Subcutaneous abdominal adipose tissue (tissue), 5 donors: ENCODE measurements at regions not wholly inside any gene's neighbourhood (a gene's known extent, or its start where the extent isn't known, plus 50 kb on each side); places are given as distances from the start of the nearest gene placed in this dataset.

Experiments
- H3K27ac ChIP-seq: one replicate; pipeline ENCODE4 v1.7.0; 2013; ENCODE audit warnings: low read depth, mild to moderate bottlenecking, inconsistent platforms, low read length, moderate library complexity
- H3K27me3 ChIP-seq, 5 donors: one replicate each; pipeline ENCODE4 v1.7.0; 2013; ENCODE audit warnings: low read length in 5 of 5, inconsistent platforms in 1 of 5; ENCODE audit not compliant: control insufficient read depth in 5 of 5, insufficient read depth in 4 of 5
- H3K36me3 ChIP-seq, 5 donors: one replicate each; pipeline ENCODE4 v1.7.0; 2013; ENCODE audit warnings: low read length in 5 of 5; ENCODE audit not compliant: control insufficient read depth in 5 of 5, insufficient read depth in 5 of 5
- H3K4me1 ChIP-seq, 5 donors: one replicate each; pipeline ENCODE4 v1.7.0; 2013; ENCODE audit warnings: low read length in 5 of 5, mild to moderate bottlenecking in 3 of 5, moderate library complexity in 1 of 5; ENCODE audit not compliant: control insufficient read depth in 5 of 5, insufficient read depth in 5 of 5
- H3K4me3 ChIP-seq, 5 donors: one replicate each; pipeline ENCODE4 v1.7.0; 2013; ENCODE audit warnings: low read length in 5 of 5, low read depth in 1 of 5
- H3K9ac ChIP-seq, 5 donors: one replicate each; pipeline ENCODE4 v1.7.0; 2013; ENCODE audit warnings: low read length in 5 of 5, mild to moderate bottlenecking in 4 of 5, moderate library complexity in 3 of 5
- H3K9me3 ChIP-seq, 5 donors: one replicate each; pipeline ENCODE4 v1.7.0; 2013; ENCODE audit warnings: low read length in 5 of 5; ENCODE audit not compliant: control insufficient read depth in 5 of 5
- donor health status: healthy.
- donor health status: healthy.
- donor health status: healthy.
- donor health status: healthy.
- donor health status: healthy.

GRCh38 chr14:48744202-48744601 lies 842.0 kb downstream of the RPS29 start:
- Histone ChIP-seq H3K4me1 (no peaks in the 10 kb centered on the region), H3K36me3 (no peaks in the 10 kb centered on the region), H3K9ac (no peak overlapping the region), H3K27me3 (no peaks in the 10 kb centered on the region), H3K27ac (no peak overlapping the region), H3K9me3 (peaks cover 0 to 1% (median 0%) of the 10 kb centered on the region in 5 donors), H3K4me3 (no peak overlapping the region)

GRCh38 chr14:48738186-48738925 lies 847.8 kb downstream of the RPS29 start:
- Histone ChIP-seq H3K9ac (no peak overlapping the region), H3K36me3 (no peaks in the 10 kb centered on the region), H3K27me3 (no peaks in the 10 kb centered on the region), H3K4me3 (no peak overlapping the region), H3K4me1 (no peaks in the 10 kb centered on the region), H3K9me3 (peaks cover 0 to 13% (median 3%) of the 10 kb centered on the region in 5 donors), H3K27ac (no peak overlapping the region)

GRCh38 chr14:48735607-48736006 lies 850.6 kb downstream of the RPS29 start:
- peaks cover 0 to 13% (median 3%) of the 10 kb centered on the region in 5 donors for H3K9me3 ChIP-seq
- no peak overlapping the region for H3K27ac ChIP-seq

GRCh38 chr14:48731260-48731659 lies 854.9 kb downstream of the RPS29 start:
- no peaks in the 10 kb centered on the region for H3K4me1 ChIP-seq
- no peak overlapping the region for H3K4me3 ChIP-seq
- H3K9ac ChIP-seq, result no peak overlapping the region
- H3K27ac ChIP-seq, result no peak overlapping the region
- no peaks in the 10 kb centered on the region for H3K36me3 ChIP-seq
- peaks cover 0 to 13% (median 3%) of the 10 kb centered on the region in 5 donors for H3K9me3 ChIP-seq
- no peaks in the 10 kb centered on the region for H3K27me3 ChIP-seq

More at GRCh38 chr14:48735607-48736006, 850.6 kb downstream of the RPS29 start:
- Histone ChIP-seq H3K4me3 (no peak overlapping the region), H3K36me3 (no peaks in the 10 kb centered on the region), H3K4me1 (no peaks in the 10 kb centered on the region), H3K9ac (no peak overlapping the region), H3K27me3 (no peaks in the 10 kb centered on the region)

- H3K36me3 ChIP-seq, result no peaks in the 10 kb centered on the region
- no peaks in the 10 kb centered on the region for H3K4me1 ChIP-seq
- no peak overlapping the region for H3K4me3 ChIP-seq
- no peaks in the 10 kb centered on the region for H3K9me3 ChIP-seq
- no peak overlapping the region for H3K27ac ChIP-seq
- H3K27me3 ChIP-seq, result no peaks in the 10 kb centered on the region
- H3K9ac ChIP-seq, result no peak overlapping the region
Measured at GRCh38 chr14:48726080-48726642, 860.0 kb downstream of the RPS29 start.

GRCh38 chr14:48725051-48725734 lies 861.0 kb downstream of the RPS29 start:
- Histone ChIP-seq H3K27ac (no peak overlapping the region), H3K4me1 (no peaks in the 10 kb centered on the region), H3K36me3 (no peaks in the 10 kb centered on the region), H3K4me3 (no peak overlapping the region), H3K9ac (no peak overlapping the region), H3K27me3 (no peaks in the 10 kb centered on the region), H3K9me3 (no peaks in the 10 kb centered on the region)

GRCh38 chr14:48723841-48724495 lies 862.2 kb downstream of the RPS29 start:
- no peak overlapping the region for H3K4me3 ChIP-seq
- no peaks in the 10 kb centered on the region for H3K9me3 ChIP-seq
- H3K27me3 ChIP-seq, result no peaks in the 10 kb centered on the region
- H3K4me1 ChIP-seq, result no peaks in the 10 kb centered on the region
- no peaks in the 10 kb centered on the region for H3K36me3 ChIP-seq
- no peak overlapping the region for H3K27ac ChIP-seq
- no peak overlapping the region for H3K9ac ChIP-seq

GRCh38 chr14:48714366-48714765 lies 871.8 kb downstream of the RPS29 start:
- no peak overlapping the region for H3K9ac ChIP-seq
- H3K4me3 ChIP-seq, result no peak overlapping the region
- H3K27me3 ChIP-seq, result no peaks in the 10 kb centered on the region
- H3K36me3 ChIP-seq, result no peaks in the 10 kb centered on the region
- no peak overlapping the region for H3K27ac ChIP-seq
- H3K4me1 ChIP-seq, result no peaks in the 10 kb centered on the region
- no peaks in the 10 kb centered on the region for H3K9me3 ChIP-seq

GRCh38 chr14:48710133-48710532 lies 876.0 kb downstream of the RPS29 start:
- no peaks in the 10 kb centered on the region for H3K27me3 ChIP-seq
- H3K9me3 ChIP-seq, result no peaks in the 10 kb centered on the region
- no peak overlapping the region for H3K9ac ChIP-seq
- H3K4me3 ChIP-seq, result no peak overlapping the region
- H3K36me3 ChIP-seq, result no peaks in the 10 kb centered on the region
- no peaks in the 10 kb centered on the region for H3K4me1 ChIP-seq
- H3K27ac ChIP-seq, result no peak overlapping the region

- Histone ChIP-seq H3K9me3 (no peaks in the 10 kb centered on the region), H3K36me3 (no peaks in the 10 kb centered on the region), H3K4me3 (no peak overlapping the region), H3K9ac (no peak overlapping the region), H3K27me3 (no peaks in the 10 kb centered on the region), H3K27ac (no peak overlapping the region), H3K4me1 (no peaks in the 10 kb centered on the region)
Measured at GRCh38 chr14:48709277-48709785, 876.8 kb downstream of the RPS29 start.
